GM12878 (cell line): ENCODE measurements at regions not wholly inside any gene's neighbourhood (a gene's known extent, or its start where the extent isn't known, plus 50 kb on each side); places are given as distances from the start of the nearest gene placed in this dataset.

Experiments used
- ATAC-seq: fragments of 200-7000 bp; cut with Tn5 transposase; 3 replicates; pipeline ENCODE4 v1.9.1; 2020; ENCODE audit warnings: mild to moderate bottlenecking, moderate library complexity
- BruUV-seq: library from RNA; stranded (reverse); fragments of 400-500 nt; replicated peaks from 2 replicates; lab custom pipeline; 2021; lab: Mats Ljungman, UMichigan
- CTCF ChIA-PET: fragments of 300-600 bp; sonication (Branson Sonifier 250); formaldehyde crosslinking; extraction: SDS; loops from one replicate; lab custom pipeline; 2021; ENCODE audit warnings: inconsistent platforms; lab: Yijun Ruan, JAX
- POLR2A ChIA-PET: fragments of 350-600 bp; formaldehyde crosslinking; extraction: SDS; loops from one replicate; lab custom pipeline; 2021; ENCODE audit warnings: inconsistent platforms; lab: Charles Lee
- RAD21 ChIA-PET: fragments of 300-600 bp; sonication (Branson Sonifier 250); formaldehyde crosslinking; loops from one replicate; lab custom pipeline; 2023; ENCODE audit warnings: antibody characterized with exemption; ENCODE audit not compliant: unreplicated experiment; lab: Charles Lee
- SMC1A ChIA-PET: fragments of 300-600 bp; sonication (Branson Sonifier 250); formaldehyde crosslinking; loops from one replicate; lab custom pipeline; 2023; ENCODE audit not compliant: unreplicated experiment, uncharacterized antibody; lab: Charles Lee
- DNase-seq: peaks from one replicate; pipeline ENCODE4 v3.0.0-alpha.2; 2011; ENCODE audit warnings: low read depth, low spot score
- FAIRE-seq: peaks from 3 replicates; lab custom pipeline; 2011; peaks lifted over from hg19 to GRCh38; lab: Jason Lieb, UNC
- H2AFZ ChIP-seq: 2 replicates; pipeline ENCODE4 v1.6.0; 2011; ENCODE audit warnings: low read depth, low read length, control low read depth; ENCODE audit not compliant: control insufficient read depth
- H3K27ac ChIP-seq: 2 replicates; pipeline ENCODE4 v1.5.1; 2011; ENCODE audit warnings: control low read depth; ENCODE audit not compliant: control insufficient read depth, insufficient read depth
- H3K27me3 ChIP-seq, 2 experiments: replicated peaks in 1 of 2; 2 replicates each; pipeline versions ENCODE4 v1.6.0 to v1.6.1; 2011; ENCODE audit warnings: low read length in 1 of 2; ENCODE audit not compliant: control insufficient read depth in 2 of 2, insufficient read depth in 2 of 2
- H3K36me3 ChIP-seq, 2 experiments: 2 replicates each; pipeline ENCODE4 v1.5.1; 2011; ENCODE audit warnings: low read length in 1 of 2; ENCODE audit not compliant: control insufficient read depth in 2 of 2, insufficient read depth in 2 of 2
- H3K4me1 ChIP-seq: 2 replicates; pipeline ENCODE4 v1.6.1; 2011; ENCODE audit warnings: mild to moderate bottlenecking, low read length, moderate library complexity, mixed read lengths; ENCODE audit not compliant: control insufficient read depth, insufficient read depth
- H3K4me2 ChIP-seq: 2 replicates; pipeline ENCODE4 v1.6.0; 2011; ENCODE audit warnings: control low read depth; ENCODE audit not compliant: control insufficient read depth, insufficient read depth
- H3K4me3 ChIP-seq: fragments of 200-600 bp; sonication (generic); 2 replicates; pipeline ENCODE4 v1.5.1; 2016
- H3K79me2 ChIP-seq: 2 replicates; pipeline ENCODE4 v1.6.0; 2011; ENCODE audit warnings: low read length; ENCODE audit not compliant: control insufficient read depth, insufficient read depth
- H3K9ac ChIP-seq: 2 replicates; pipeline ENCODE4 v1.8.0; 2011; ENCODE audit warnings: low read length, control low read depth, mixed read lengths; ENCODE audit not compliant: control insufficient read depth, insufficient read depth
- H3K9me3 ChIP-seq: replicated peaks from 3 replicates; pipeline ENCODE4 v1.5.1; 2011; ENCODE audit warnings: mild to moderate bottlenecking, low read length; ENCODE audit not compliant: control insufficient read depth, insufficient read depth
- H4K20me1 ChIP-seq: 2 replicates; pipeline ENCODE4 v1.6.0; 2011; ENCODE audit not compliant: control insufficient read depth, insufficient read depth
- BRCA1 ChIP-seq: IDR thresholded peaks from 2 replicates; pipeline ENCODE4 v1.6.1; 2011; ENCODE audit warnings: low read depth, low read length, improper control_type of control experiment
- CEBPZ ChIP-seq: fragments of 150-350 bp; IDR thresholded peaks from 2 replicates; pipeline ENCODE4 v1.6.1; 2016; ENCODE audit warnings: low read depth, low read length
- CREB1 ChIP-seq: IDR thresholded peaks from 2 replicates; pipeline ENCODE4 v1.6.1; 2012; ENCODE audit warnings: low read depth, mild to moderate bottlenecking, inconsistent platforms
- ETV6 ChIP-seq, 2 experiments: fragments of 450-650 bp in 1 of 2; IDR thresholded peaks in 1 of 2; conservative IDR thresholded peaks in 1 of 2; 2 replicates each; pipeline ENCODE4 v1.6.1; 2014; ENCODE audit warnings: antibody characterized with exemption in 1 of 2, borderline replicate concordance in 1 of 2, low read depth in 1 of 2, mild to moderate bottlenecking in 1 of 2, moderate library complexity in 1 of 2
- SP1 ChIP-seq: IDR thresholded peaks from one replicate; pipeline ENCODE4 v1.6.1; 2011; ENCODE audit warnings: low read depth, low read length
- WGBS: methylation state at CpG from one replicate; pipeline ENCODE4 v1.1.6; 2016; ENCODE audit warnings: low lambda C conversion rate; ENCODE audit not compliant: insufficient replicate concordance, insufficient coverage; ENCODE audit errors: missing lambda C conversion rate; 5-methylcytosine and 5-hydroxymethylcytosine counted together
- in situ Hi-C: fragments of 300-500 bp; cut with MboI; formaldehyde crosslinking; loops from 9 replicates; pipeline ENCODE4 v1.14.3; 2018; ENCODE audit warnings: mixed read lengths
- intact Hi-C: fragments of 100-400 bp; cut with micrococcal nuclease; formaldehyde crosslinking; loops from one replicate; pipeline ENCODE4 v1.14.2; 2022; ENCODE audit not compliant: unreplicated experiment
- TF ChIP-seq, protein P1 (sequence below): fragments of 450-650 bp; IDR thresholded peaks from 2 replicates; pipeline ENCODE4 v1.6.1; 2018; ENCODE audit warnings: mild to moderate bottlenecking, low read depth, moderate library complexity; ENCODE audit not compliant: partially characterized antibody

GRCh38 chr11:70891844-70892380 lies 360.5 kb downstream of the SHANK2 start (continued):
- TF ChIP-seq CEBPZ (no peak), BRCA1 (no peak)

GRCh38 chr11:70892889-70893288 lies 359.5 kb downstream of the SHANK2 start:
- H2AFZ ChIP-seq: no peak overlapping the region
- TF ChIP-seq, protein P1, sequence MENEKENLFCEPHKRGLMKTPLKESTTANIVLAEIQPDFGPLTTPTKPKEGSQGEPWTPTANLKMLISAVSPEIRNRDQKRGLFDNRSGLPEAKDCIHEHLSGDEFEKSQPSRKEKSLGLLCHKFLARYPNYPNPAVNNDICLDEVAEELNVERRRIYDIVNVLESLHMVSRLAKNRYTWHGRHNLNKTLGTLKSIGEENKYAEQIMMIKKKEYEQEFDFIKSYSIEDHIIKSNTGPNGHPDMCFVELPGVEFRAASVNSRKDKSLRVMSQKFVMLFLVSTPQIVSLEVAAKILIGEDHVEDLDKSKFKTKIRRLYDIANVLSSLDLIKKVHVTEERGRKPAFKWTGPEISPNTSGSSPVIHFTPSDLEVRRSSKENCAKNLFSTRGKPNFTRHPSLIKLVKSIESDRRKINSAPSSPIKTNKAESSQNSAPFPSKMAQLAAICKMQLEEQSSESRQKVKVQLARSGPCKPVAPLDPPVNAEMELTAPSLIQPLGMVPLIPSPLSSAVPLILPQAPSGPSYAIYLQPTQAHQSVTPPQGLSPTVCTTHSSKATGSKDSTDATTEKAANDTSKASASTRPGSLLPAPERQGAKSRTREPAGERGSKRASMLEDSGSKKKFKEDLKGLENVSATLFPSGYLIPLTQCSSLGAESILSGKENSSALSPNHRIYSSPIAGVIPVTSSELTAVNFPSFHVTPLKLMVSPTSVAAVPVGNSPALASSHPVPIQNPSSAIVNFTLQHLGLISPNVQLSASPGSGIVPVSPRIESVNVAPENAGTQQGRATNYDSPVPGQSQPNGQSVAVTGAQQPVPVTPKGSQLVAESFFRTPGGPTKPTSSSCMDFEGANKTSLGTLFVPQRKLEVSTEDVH: no peak
- TF ChIP-seq ETV6 (conservative IDR thresholded peaks at IDR 0.05 in 1 of 2, IDR thresholded peaks at IDR 0.05 in 1 of 2; ENCODE audit: borderline replicate concordance in 1 of 2, low read depth in 1 of 2) (no peak), CREB1 (no peak), SP1 (no peak)
- H3K27me3 ChIP-seq: no peaks in the 10 kb centered on the region
- DNase-seq (no peak), FAIRE-seq (no peak), ATAC-seq (no peak)
- H3K9me3 ChIP-seq: peaks cover 1% of the 10 kb centered on the region; the same call in 2 of the 3 replicates
- BruUV-seq: no TSS peak
- 20% methylated on average over 5 of the region's 5 CpGs for WGBS
- H3K36me3 ChIP-seq: no peaks in the 10 kb centered on the region
- ChIA-PET CTCF (no interaction called here), SMC1A (no interaction called here), RAD21 (no interaction called here), POLR2A (no interaction called here)
- no peaks in the 10 kb centered on the region for H3K79me2 ChIP-seq
- intact Hi-C loops: no loop called here
- no peaks in the 10 kb centered on the region for H3K4me1 ChIP-seq
- H4K20me1 ChIP-seq: no peaks in the 10 kb centered on the region
- no peak overlapping the region for H3K27ac ChIP-seq
- no peak overlapping the region for H3K4me2 ChIP-seq
- H3K4me3 ChIP-seq: no peak overlapping the region
- in situ Hi-C loops: no loop called here
- no peak overlapping the region for H3K9ac ChIP-seq
